GM18507 (cell line): ENCODE measurements at regions not wholly inside any gene's neighbourhood (a gene's known extent, or its start where the extent isn't known, plus 50 kb on each side); places are given as distances from the start of the nearest gene placed in this dataset.

ENCODE experiments used
- DNase-seq: peaks from one replicate; pipeline ENCODE4 v3.0.0; 2011; ENCODE audit warnings: low read depth; ENCODE audit not compliant: insufficient read length; ENCODE audit errors: extremely low spot score
- FAIRE-seq: peaks from 2 replicates; lab custom pipeline; 2011; peaks lifted over from hg19 to GRCh38; lab: Jason Lieb, UNC

DNA sequence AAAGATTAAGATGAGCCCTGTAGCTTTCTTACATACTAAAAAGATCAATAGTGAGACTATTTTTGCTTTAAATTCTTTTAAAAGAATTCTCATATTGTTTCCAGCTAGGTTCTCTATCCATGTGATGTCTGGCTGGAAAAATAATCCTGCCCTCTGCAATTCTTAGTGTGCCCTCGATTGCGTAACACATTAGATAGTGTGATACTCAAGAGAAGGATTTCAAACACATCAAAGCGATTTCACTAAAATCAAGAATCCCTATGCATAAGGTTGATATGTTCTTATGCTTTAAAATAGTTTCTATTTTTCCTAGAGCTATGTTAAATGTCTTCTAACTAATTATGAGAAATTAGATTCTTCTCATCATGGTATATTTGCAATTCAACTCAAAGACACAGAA lies 127.3 kb upstream of the PLEKHA5 start:
- DNase-seq: no peak
- no peak for FAIRE-seq

DNA sequence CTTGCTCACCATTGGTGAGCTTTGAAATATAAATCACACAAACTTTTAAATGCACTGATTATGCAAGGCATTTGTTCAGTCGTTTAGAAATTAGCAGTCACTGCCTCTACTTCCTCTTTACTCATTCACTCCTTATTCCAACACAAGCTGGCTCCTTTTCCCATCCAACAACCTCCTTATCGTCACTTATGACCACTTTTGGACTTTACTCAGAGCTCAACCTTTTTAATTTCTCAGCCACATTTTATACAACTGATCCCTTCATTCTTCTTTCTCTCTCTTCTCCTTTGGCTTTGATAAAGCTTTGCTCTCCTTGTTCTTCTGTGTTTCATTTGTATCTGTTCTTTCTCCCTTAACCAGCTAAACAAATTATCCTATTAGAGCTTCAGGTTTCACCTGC lies 126.4 kb upstream of the PLEKHA5 start:
- DNase-seq (no peak), FAIRE-seq (no peak)

DNA sequence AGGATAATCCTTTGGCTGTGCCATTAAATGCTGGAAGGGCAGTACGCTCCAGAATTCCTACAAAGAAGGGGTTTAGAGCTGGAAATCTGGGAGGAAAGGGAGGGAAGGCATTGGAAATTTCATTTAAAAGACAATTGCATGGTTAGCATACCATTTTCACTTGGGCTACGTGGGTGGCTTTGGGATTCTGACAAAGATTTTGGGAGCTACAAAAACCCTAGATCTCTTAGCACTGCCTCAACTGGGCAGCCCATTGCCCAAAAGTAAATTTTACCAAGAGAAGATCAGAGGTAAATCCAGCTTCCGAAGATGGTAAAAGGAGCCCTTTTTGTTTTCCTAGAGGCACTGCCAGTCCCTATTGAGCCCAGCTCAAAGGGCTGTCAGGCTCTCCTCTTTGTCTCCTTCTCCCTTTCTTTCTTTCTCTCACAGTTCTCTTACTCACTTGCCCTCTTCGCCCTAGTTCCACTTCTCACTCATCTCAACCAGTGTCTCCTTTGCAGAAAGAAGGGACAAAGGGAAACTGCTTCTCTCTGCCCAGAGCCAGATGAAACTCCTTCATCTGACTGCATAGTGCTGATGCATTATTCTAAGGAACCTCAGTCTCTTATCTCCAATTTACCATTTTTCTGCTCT lies 125.4 kb upstream of the PLEKHA5 start:
- DNase-seq (no peak), FAIRE-seq (no peak)

DNA sequence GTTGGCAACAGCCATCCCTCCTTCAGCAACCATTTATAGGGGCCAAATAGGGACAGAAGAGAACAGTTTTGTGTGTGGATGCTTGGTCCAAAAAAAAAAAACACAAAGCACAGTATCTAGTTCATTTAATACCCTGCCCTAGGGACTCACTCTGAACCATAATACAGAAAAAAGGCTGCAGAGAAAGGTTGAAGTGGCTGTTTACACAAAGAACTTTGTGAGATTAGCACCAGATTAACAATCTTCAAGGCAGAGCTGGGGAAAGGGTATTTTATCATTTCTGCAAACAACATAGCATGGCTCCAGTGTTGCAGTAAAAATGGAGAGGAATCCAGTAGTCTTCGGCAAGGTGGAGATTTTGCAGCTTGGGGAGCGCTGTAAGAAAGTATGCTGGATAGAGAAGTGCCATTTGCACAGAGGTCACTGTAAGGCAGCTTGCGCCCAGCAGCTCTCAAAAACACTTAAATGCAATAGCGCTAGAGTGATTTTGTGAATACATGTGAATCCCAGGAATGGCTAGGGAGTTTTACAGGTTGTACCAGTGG lies 124.2 kb upstream of the PLEKHA5 start:
- DNase-seq (no peak), FAIRE-seq (no peak)

DNA sequence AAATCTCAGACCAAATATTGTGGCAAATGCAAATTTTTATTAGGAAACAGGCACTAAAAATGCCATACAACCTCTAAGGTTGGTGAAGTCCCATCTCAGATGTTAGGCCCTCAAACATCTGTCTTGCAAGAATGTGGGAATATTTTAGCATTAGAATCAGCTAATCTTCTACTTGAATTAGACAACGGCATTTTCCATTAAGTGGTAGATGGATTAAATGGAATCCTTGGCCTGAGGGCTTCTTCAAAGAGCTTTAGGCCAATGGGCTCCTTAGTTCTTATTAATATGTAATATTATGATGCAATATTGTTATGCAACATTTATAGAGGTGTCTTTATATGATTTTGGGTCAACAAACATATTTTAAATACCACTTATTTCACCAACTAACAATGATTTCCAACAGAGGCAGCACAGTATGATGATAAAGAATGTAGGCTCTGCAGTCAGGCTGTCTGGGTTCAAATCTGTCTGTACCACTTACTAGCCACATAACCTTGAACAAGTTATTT lies 122.9 kb upstream of the PLEKHA5 start:
- FAIRE-seq (no peak), DNase-seq (no peak)

DNA sequence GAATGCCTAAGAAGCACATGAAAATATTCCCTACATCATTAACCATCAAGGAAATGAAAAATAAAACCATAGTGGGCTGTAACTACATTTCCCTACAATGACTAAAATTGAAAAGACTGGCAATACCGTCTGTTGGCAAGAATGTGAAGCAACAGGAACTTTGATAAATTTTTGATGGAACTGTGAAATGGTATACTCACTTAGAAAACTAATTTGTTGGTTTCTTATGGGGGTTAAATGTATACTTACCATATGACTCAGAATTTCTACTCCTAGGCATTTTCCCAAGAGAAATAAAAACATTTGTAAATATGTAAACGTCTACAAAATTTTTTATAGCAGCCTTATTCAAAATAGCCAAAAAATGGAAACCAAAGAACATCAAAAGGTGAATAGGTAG lies 121.4 kb upstream of the PLEKHA5 start:
- no peak for FAIRE-seq
- no peak for DNase-seq

DNA sequence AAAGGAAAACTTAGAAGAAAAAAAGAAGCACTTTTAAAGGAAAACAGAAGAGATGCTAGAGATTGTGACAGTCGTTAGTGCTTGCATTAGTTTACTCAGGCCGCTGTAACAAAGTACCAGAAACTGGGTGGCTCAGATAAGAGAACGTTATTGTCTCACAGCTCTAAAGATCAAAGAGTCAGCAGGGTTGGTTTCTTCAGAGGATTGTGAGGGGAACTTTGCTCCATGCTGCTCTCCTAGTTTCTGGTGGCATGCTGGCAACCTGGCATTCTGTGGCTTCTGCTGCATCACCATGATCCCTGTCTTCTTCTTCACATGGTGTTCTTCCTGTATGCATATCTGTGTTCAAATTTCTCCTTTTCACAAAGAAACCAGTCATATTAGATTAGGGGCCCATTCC lies 119.4 kb upstream of the PLEKHA5 start:
- FAIRE-seq: no peak
- no peak for DNase-seq

DNA sequence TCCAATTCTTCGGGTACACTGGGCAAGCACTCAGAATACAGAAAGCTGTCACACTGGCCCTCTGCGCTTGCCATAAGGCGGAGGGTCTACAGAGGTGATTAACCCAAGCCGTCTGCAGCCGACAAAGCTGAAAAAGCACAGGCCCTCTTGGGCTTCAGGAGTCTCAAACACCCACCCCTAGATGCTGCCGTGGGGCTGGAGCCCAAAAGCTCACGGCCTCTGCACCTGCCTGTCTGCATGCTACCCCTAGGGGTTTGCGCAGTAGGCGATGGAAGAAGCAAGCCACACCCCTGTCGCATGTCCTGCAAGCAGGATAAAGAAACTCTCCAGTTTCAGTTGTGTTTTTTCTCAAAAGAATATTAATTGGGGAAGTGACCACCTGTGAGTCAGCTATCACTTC lies 118.8 kb upstream of the PLEKHA5 start:
- DNase-seq (no peak), FAIRE-seq (no peak)

DNA sequence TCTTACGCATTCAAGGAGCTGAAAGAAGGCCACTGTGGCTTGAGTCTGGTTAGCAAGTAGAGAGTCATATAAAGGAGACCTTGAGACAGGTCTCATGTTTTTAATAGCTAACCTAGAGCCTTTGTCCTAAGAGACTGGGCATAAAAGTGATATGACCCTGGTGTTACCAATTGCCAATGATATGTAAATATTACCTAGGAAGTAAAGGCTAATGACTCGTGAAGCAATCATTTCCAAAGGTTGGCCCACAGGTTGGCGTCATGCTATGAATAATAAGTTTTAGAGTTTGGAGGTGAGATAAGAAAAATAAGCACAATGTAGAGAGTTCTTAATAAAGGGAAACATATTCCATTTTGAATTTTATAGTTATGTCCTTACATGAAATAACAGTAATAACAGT lies 116.6 kb upstream of the PLEKHA5 start:
- DNase-seq (no peak), FAIRE-seq (no peak)

DNA sequence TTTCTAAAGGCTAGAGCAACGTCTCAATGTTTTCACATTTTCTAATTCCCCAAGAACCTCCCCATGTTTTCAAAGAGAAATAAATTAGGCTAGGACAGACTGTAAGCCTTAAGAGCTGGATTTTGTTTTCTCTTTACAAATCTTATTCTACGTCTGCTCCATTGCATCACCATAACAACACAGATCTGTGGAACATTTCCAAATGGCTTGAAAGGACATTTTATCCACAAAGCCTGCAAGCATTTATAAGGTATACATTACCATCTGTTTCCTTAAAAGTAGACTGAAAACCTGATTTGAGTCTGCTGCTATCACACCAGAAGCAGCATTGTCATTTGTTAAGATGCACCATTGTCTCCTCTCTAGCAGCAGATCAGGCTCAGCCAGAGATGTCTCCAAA lies 115.3 kb upstream of the PLEKHA5 start:
- DNase-seq: no peak
- no peak for FAIRE-seq

DNA sequence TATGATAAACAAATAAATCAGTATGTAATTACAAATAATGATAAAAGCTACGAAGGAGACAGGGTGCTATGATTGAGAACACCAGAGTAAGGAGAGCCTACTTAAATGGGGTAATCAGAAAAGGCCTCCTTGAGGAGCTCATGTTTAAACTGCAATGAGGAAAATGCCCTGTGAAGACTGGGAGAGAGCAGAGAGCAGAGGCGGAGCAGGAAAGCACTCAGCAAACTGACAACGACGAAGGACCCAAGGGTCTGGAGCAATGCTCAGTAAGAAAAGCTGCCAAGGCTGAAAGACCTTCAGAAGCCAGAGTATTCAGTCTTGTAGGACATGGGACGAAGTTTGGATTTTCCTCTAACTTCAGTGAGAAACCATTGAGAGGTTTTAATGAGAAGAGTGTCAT lies 114.2 kb upstream of the PLEKHA5 start:
- no peak for FAIRE-seq
- no peak for DNase-seq

DNA sequence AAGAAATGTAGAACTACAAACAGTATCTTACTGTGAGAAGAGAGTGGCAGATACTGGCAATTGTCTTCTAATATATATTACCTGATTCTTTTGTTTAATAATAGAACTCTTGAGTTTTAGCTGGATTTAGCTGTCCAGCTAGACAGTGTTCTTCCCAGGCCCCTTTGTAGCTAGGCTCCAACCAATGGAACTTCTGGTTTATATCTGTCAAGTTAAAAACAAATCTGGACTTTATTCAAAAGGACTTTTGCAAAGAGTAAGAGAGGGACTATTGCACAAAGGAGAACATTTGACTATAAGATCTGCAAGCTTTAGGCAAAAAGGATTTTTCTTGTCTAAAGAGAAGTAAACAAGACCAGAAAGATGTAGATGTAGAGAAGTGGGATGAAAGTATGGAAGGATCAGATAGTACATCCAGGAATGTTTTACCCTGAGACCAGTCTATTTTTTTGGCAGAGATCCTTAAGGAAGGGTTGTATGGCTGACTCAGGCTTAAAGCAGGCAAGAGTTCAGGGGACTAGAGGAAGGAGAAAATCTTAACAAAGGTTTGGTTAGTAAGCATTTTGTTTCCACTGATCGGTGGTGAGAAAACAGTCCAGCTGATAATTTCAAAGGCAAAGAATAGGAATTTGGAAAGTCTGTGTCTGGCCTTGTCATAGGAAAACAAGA lies 111.1 kb upstream of the PLEKHA5 start:
- DNase-seq (no peak), FAIRE-seq (no peak)

DNA sequence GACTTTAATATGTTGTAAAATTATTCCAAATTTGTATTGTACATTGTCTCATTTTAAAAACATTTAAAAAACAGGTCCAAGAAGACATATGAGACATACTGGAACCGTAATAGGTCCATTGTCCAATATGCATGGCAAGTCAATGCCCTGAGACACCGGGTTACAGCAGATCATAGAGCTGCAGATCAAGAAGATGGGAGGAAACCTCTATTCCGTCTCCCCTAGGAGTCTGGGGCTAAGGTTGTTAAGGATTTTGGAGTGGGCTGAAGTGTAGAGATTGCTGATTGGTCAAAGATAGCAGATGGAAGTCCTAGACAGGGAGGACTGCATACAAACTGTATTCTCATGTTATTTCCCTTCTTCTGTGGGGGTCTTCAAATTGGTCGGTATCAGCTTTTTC lies 108.3 kb upstream of the PLEKHA5 start:
- no peak for DNase-seq
- no peak for FAIRE-seq

DNA sequence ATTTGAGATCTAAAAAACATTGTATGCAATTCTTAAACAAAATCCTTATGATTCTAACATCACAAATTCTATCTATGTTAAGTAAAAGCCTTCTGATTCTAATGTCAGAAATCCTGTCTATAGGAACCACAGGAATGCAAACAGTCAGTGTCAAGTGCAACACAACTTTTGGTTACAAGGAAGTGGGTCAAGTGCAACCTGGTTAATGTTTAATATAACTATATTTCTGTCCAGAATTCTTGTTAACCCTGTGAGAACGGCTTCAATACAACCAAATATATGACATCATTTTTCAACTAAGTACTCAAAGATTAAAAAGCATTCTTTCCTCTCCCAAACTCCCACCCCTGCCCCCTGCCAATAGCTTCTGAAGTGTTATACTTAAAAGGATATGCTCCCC lies 107.9 kb upstream of the PLEKHA5 start:
- DNase-seq (no peak), FAIRE-seq (no peak)

DNA sequence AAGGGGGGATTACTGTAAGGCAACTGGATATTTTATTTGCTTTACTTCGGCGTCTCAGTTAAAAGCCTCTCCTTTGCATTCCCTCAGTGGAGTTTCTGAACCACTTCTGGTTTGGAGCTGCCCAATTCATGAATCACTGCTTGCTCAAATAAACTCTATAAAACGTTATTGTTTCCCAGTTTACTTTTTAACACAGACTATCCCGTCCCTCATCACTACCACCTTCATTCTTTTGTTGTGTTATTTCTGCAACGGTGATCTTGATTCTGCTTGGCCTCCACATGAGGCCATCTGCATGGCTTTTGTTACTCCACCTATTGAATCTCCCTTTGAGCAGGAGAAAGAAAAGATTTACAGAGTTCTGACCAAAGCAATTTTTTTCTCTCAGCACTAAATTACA lies 104.0 kb upstream of the PLEKHA5 start:
- no peak for FAIRE-seq

DNA sequence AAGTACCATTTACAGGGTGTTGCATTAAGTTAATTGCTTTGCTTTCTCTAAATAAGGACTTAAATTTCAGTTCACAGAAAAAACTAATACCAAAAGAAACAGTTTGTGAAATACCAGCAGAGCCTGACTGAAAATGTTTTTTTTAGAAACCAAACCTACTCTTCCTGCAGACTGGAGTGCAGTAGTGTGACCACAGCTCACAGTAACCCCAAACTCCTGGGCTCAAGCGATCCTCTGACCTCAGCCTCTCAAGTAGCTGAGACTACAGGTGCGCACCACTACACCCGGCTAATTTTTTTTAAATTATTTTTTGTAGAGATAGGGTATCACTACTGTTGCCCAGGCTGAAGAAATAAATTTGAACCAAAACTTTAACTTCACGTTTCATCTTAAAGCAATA lies 103.5 kb upstream of the PLEKHA5 start:
- FAIRE-seq (no peak), DNase-seq (no peak)

More for the DNA sequence above, 104.0 kb upstream of the PLEKHA5 start:
- no peak for DNase-seq

DNA sequence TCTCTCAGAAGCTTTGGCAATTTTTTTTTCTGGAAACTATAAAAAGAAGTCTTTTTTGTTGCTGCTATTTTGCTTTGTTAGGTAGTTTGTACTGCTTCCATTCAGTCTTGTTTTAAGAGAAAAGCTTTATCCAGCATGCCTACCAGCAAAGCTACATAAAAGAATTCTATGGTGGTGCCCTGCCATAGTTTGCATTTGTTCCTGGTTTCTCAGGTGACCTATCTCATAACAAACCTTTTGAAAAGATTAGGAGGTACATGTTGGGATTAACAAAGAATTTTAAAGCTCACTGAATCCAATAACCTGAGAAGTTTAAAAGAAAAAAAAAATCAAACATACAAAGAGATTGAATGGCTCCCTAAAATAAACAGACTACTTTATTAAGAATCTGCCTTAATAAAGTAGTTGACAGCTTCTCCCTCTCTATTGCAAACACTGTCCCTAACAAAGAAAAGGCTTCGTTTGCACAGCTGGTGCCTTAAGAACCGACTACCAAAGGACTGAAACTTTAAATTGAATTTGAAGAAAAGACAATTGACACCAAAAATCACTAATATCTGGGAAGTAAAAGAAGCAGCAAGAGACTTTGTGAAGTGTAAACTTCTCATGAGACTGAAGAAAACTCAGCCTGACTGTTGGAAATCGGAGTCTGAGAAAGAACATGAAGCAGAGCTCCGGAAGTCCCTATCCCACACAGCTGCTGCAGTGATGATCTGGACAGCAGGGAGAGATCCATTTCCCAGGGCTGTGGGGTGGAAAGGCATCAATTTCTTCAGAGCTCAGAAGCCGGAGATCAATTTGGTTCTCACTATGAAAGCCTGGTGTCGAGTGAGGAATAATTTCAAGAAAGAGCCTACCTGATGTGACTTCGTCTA lies 102.7 kb upstream of the PLEKHA5 start:
- no peak for DNase-seq
- no peak for FAIRE-seq

DNA sequence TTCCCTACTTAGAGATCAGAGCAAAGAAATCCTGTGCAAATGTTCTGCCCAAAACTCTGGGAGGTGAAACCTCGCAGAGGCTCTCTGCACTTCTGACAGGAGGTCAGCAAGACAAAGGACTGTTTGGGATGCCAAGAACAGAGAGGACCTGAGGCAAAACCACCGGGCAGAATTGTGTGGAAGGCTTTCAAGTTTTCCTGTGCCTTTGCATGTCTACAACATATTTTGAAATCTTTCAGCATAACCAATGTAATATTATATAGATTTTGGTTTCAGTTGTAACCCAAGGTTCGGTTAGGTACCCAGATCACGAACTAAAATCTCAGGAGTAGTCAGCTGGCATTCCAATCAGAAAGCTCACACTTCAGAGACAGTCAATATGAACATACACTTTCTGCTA lies 99.4 kb upstream of the PLEKHA5 start:
- FAIRE-seq: no peak
- no peak for DNase-seq

DNA sequence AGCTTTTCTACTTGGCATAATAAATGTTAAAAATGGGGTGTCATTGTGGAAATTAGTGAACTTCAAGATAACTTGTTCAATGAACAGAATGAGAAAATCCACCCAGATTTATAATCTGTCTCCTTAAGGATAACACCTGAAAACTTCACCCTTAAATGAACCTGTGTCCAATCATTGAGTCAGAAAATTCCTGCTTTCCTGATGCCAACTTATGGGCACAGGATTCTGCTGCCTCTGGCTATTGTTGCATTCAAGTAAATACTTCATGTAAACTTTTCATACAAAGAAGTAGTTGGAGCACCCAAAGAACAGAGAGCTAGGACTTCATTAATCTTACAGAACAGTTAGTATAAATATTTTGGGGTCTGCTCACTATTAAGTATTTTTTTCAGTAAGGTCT lies 98.9 kb upstream of the PLEKHA5 start:
- DNase-seq (no peak), FAIRE-seq (no peak)

DNA sequence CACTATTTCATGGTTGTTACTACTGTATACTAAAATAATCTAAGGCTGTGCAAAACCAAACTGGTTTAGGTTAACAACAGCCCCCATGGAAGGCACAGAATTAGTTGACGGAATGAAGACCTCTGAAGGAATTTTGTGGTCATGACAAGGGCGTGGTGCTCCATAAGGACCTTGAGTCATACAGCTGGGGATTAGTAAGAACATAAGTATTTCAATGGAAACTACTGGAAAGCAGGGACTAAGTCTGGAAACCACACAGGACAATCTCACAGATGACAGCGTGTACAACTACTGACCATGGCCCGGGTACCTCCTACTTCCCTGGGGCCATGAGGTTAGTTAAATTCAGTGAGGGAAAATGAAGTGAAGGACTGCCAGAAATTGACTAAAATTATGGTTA lies 98.5 kb upstream of the PLEKHA5 start:
- FAIRE-seq (no peak), DNase-seq (no peak)
